NCI-H2107 (cell line): ENCODE measurements at regions not wholly inside any gene's neighbourhood (a gene's known extent, or its start where the extent isn't known, plus 50 kb on each side); places are given as distances from the start of the nearest gene placed in this dataset.

ENCODE experiments used
- DNase-seq: peaks from one replicate; lab custom pipeline; 2025; lab: John Stamatoyannopoulos, UW

DNA sequence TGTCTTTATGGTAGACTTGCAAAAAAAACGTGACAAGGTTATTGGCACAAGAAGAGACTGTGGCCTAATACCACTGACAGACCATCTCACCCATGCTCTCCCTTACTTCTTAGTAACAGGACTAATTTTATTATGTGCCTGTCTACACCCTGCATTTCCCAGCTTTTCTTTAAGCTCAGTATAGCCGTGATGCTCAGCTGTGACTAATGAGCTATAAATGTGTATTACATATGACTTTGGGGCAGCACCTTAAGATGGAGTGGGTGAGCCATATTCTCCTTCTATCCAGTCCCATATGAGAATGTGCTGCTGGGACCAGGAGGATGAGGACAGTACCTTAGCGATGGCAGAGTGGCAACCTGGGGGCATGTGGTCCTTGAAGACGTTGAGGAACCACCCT lies 293.5 kb downstream of the RNF144A start:
- no peak for DNase-seq

DNA sequence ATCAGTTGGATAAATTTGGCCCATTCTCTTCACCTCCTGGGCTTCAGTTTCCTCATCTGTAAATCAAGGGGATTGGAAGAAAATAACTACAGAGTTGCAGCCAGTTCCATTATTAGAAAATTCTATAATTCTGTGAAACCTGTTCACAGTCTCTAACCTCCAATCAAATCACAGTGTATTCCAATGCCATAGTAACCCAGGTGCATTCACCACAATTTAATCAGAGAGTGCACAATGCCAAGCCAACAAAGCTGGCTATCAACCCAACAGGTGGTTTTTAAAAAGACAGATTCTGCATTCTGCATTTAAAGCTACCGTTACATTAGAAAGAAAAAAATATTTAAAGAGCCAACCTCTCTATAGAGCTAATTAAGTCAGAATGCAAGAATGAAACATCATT lies 308.6 kb downstream of the RNF144A start:
- peak; percentile 23 for DNase-seq

DNA sequence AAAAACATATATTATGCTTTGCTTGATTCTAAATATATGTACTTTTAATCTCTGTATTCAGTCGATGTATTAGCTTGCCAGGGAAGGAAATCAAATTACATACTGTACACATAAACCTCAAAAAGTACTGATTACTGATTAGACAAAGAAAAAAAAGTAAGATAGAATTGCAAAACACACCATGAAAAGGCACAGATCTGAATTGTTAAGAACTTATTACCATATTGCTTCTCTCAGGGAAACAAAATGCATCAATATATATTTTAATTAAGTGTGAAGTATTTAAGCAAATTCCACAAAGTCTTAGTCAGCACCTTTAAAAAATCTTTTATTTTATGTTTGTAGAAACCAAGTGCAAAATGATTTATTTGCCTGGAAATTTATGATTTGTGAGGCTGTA lies 309.3 kb downstream of the RNF144A start:
- no peak for DNase-seq

DNA sequence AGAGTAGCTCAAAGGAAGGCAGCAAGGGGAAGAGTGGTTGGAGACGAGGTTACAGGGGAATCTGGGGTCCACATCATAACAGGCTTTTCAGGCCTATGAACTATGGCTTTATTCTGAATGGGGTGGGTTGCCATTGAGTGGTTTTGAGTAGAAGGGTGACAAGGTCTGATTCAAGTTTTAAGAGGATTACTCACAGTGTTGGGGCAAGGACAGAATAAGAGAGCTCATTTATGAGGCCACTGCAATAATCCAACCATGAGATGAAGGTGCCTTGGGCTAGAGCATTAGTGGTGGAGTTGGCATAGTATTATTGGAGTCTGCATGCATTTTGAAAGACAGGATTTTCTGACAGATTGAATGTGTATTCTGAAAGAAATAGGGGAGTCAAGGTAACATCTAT lies 315.9 kb downstream of the RNF144A start:
- DNase-seq, result no peak

DNA sequence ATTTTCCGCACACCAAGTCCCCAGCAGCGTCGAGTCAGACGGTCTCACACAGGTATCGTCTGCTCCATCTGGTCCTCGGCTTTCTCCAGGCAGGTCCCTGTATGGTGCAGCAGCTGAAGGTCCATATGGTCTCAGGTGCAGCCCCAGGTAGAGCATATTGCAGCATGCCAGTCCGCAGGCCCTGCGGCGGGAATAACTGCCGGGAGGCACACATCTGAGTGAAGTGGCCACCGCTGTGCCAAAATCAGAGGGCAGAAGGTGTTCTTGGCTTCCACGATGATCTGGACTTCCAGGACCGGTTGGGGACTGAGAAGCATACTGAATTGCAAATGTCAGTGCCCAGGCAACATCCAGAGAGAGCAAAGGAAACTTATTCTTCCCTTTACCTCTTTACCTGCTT lies 320.3 kb downstream of the RNF144A start:
- DNase-seq, result no peak

DNA sequence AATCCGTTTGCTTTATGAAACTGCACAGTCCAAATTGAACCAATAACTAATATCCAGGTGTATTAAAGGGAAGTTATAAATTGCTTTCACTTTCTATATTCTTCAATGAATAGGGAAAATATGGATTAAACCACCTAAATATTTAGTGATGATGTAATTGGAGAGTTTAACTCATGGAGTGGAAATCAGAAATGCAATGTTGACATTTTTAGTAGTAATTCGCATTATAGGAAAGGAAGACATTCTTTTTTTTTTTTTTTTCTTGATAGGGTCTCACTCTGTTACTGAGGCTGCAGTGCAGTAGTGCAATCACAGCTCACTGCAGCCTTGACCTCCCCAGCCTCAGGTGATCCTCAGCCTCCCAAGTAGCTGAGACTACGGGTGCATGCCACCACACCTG lies 321.9 kb downstream of the RNF144A start:
- no peak for DNase-seq

- DNase-seq, result no peak
Measured at GRCh38 chr2:7241041-7241745, 324.0 kb downstream of the RNF144A start.

DNA sequence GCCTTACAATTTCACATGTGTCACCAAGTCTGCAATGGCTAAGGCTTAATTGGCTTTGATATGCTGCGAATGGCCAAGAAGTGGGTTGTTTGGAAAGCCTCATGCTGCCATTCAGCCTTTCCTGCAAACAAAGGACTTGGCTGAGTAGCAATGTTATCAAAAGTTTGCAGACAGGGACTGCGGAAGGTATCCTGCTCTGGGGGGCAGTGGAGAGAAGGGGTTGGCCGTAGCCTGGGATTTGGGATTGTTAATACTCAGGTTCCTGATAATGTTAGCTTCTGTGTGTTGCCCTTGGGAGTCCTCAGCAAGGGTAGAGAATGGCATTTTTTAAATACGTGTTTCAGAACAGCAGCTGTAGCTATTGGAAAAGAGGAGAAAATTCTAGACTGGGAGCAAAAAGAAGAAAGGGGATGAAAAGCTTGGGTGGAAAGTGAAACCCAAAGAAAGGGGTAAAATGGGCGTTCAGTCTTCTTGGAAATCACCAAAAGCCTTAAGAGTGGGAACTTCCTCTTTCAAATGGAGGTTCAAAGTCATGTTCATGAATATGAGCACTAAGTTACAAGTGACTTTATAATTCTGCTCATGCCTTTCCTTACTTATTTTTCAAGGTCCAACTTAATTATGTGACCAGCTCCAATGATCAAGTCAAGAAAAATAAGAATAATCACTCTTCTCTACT lies 325.1 kb downstream of the RNF144A start:
- no peak for DNase-seq

DNA sequence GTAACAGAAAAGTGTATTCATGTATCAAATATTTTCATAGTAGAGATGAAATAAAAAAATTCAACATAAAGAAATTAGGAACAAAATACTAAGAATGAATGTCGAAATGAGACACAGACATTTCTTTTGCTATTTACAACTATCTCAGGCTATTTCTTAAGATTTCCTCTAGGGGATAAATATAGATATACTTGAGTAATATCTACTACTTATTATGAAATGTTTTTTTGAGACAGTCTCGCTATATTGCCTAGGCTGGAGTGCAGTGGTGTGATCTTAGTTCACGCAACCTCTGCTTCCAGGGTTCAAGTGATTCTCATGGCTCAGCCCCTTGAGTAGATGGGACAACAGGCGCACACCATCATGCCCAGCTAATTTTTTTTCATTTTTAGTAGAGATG lies 326.1 kb downstream of the RNF144A start:
- DNase-seq, result no peak

GRCh38 chr2:7256377-7256776 lies 339.2 kb downstream of the RNF144A start:
- no peak for DNase-seq

DNA sequence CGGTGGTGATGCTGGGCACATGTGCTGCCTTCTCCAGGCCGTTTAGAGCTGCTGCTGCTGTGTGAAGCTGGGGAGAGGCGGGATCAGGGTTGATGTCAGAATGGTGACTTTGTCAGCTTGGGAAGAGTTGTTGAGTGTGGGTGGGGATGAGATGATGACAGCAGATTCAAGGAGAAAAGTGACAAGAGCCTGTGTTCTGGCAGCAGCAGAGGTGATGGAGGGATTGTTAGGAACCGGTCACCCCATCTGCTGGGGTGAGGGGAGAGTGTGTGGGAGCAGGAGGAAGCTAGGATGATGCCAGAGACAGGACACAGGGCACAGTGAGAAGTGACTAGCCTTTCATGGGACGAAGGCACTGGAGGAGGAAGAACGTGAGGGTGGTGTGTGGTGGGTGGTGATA lies 345.5 kb downstream of the RNF144A start:
- no peak for DNase-seq

GRCh38 chr2:7264791-7265190 lies 347.6 kb downstream of the RNF144A start:
- no peak for DNase-seq

GRCh38 chr2:7265286-7265685 lies 348.1 kb downstream of the RNF144A start:
- no peak for DNase-seq

DNA sequence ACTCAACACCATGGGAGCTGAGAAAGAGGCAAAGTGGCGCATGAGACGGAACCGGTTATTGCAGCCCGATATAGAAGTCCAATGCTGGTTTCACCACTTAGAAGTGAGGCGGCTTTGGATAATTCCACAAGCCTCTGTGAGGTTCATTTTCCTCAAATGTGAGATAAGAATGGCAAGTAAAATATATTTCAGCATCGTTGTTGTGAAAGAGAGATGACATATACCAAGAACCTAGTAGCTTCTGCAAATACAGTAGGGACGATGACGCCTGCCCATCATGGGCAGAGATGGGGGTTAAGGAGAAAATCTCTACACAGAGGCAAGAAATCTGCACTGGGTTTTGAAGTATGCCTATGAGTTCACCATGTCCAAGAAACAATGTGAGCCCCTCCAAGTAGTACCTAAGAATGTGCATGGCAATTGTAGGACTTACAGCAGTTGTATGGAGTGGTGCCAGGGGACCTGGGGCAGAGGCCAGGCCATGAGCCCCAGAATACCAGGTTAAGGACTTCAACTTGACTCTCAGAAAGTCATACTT lies 352.0 kb downstream of the RNF144A start:
- DNase-seq, result no peak

GRCh38 chr2:7270011-7270431 lies 352.8 kb downstream of the RNF144A start:
- DNase-seq, result peak; percentile 97

- peak; percentile 2 for DNase-seq
Measured at GRCh38 chr2:7272210-7272609, 355.0 kb downstream of the RNF144A start.

DNA sequence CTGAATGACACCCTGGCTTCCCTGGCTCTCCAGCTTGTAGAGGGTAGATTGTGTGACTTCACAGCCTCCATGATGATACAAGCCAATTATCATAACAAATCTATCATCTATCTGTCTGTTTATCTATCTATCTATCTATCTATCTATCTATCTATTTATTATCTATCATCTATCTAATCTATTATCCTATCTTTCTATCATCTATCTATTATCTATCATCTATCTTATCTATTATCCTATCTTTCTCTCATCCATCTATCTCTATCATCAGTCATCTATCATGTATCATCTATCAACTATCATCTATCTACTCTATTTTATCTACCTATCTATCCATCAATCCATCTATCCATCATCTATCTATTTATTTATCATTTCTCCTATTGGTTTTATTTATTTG lies 361.8 kb downstream of the RNF144A start:
- no peak for DNase-seq

- DNase-seq, result no peak
Measured at GRCh38 chr2:7279421-7279949, 362.3 kb downstream of the RNF144A start.

GRCh38 chr2:7280790-7281189 lies 363.6 kb downstream of the RNF144A start:
- DNase-seq, result no peak

GRCh38 chr2:7281231-7282201 lies 364.3 kb downstream of the RNF144A start:
- DNase-seq, result no peak

- DNase-seq, result no peak
Measured at GRCh38 chr2:7286120-7286519, 368.9 kb downstream of the RNF144A start.

- no peak for DNase-seq
Measured at GRCh38 chr2:7288484-7288883, 371.3 kb downstream of the RNF144A start.
